K562 (cell line): ENCODE measurements at regions not wholly inside any gene's neighbourhood (a gene's known extent, or its start where the extent isn't known, plus 50 kb on each side); places are given as distances from the start of the nearest gene placed in this dataset.

Experiments
- ATAC-seq: fragments of 200-7000 bp; cut with Tn5 transposase; 3 replicates; pipeline ENCODE4 v1.9.1; 2020; ENCODE audit warnings: moderate library complexity
- BruUV-seq: library from RNA; stranded (reverse); fragments of 400-500 nt; replicated peaks from 2 replicates; lab custom pipeline; 2021; lab: Mats Ljungman, UMichigan
- CTCF ChIA-PET: fragments of 300-600 bp; formaldehyde crosslinking; extraction: SDS; loops from one replicate; lab custom pipeline; 2021; ENCODE audit warnings: low intra/inter-chr PET ratio; lab: Yijun Ruan, JAX
- POLR2A ChIA-PET: fragments of 300-600, 350-650 bp; sonication (Branson Sonifier 250); formaldehyde crosslinking; extraction: SDS; loops from one replicate; lab custom pipeline; 2021; ENCODE audit warnings: antibody characterized with exemption, inconsistent platforms; lab: Yijun Ruan, JAX
- DNase-seq, 4 experiments: peaks; one replicate each; pipeline versions ENCODE4 v3.0.0 to v3.0.0-alpha.2; 2011 to 2018; ENCODE audit warnings: low spot score in 3 of 4, mixed read lengths in 3 of 4; ENCODE audit errors: extremely low read depth in 1 of 4
- FAIRE-seq: peaks from 2 replicates; lab custom pipeline; 2011; peaks lifted over from hg19 to GRCh38; lab: Jason Lieb, UNC
- H2AFZ ChIP-seq: 2 replicates; pipeline ENCODE4 v1.6.0; 2011; ENCODE audit warnings: low read depth, low read length, control low read depth, inconsistent platforms
- H3K27ac ChIP-seq: fragments of 200-600 bp; 3 replicates; pipeline ENCODE4 v1.8.0; 2011; ENCODE audit warnings: low read depth, mild to moderate bottlenecking, control low read depth, inconsistent platforms, low read length, moderate library complexity, mixed read lengths; ENCODE audit errors: extremely low read depth
- H3K27me3 ChIP-seq, 2 experiments: fragments of 300-600 bp in 1 of 2; 2 replicates in 1 of 2; 3 replicates in 1 of 2; pipeline versions ENCODE4 v1.6.0 to v1.8.0; 2011; ENCODE audit warnings: inconsistent platforms in 2 of 2, low read length in 2 of 2, mild to moderate bottlenecking in 1 of 2, mixed read lengths in 1 of 2, moderate library complexity in 1 of 2; ENCODE audit not compliant: control insufficient read depth in 2 of 2, insufficient read depth in 2 of 2
- H3K36me3 ChIP-seq: fragments of 300-600 bp; 3 replicates; pipeline ENCODE4 v1.8.0; 2011; ENCODE audit warnings: mild to moderate bottlenecking, low read length, inconsistent platforms; ENCODE audit not compliant: control insufficient read depth, insufficient read depth
- H3K4me1 ChIP-seq, 2 experiments: fragments of 200-600 bp in 1 of 2; replicated peaks in 1 of 2; 2 replicates in 1 of 2; 3 replicates in 1 of 2; pipeline versions ENCODE4 v1.5.1 to v1.8.0; 2011; ENCODE audit warnings: inconsistent platforms in 2 of 2, low read length in 2 of 2, mild to moderate bottlenecking in 1 of 2, mixed read lengths in 1 of 2, moderate library complexity in 1 of 2; ENCODE audit not compliant: control insufficient read depth in 2 of 2, insufficient read depth in 2 of 2
- H3K4me2 ChIP-seq: 2 replicates; pipeline ENCODE4 v1.6.1; 2011; ENCODE audit warnings: low read length, control low read depth, inconsistent platforms, mixed read lengths; ENCODE audit not compliant: insufficient read depth
- H3K4me3 ChIP-seq: fragments of 200-600 bp; sonication (generic), shearing (Covaris generic); 2 replicates; pipeline ENCODE4 v1.5.1; 2016; ENCODE audit warnings: control low read depth, inconsistent platforms
- H3K79me2 ChIP-seq: fragments of 200-600 bp; 3 replicates; pipeline ENCODE4 v1.8.0; 2011; ENCODE audit warnings: low read length, inconsistent platforms; ENCODE audit not compliant: control insufficient read depth, insufficient read depth
- H3K9ac ChIP-seq, 2 experiments: 2 replicates each; pipeline versions ENCODE4 v1.6.0 to v1.6.1; 2011; ENCODE audit warnings: low read depth in 2 of 2, low read length in 2 of 2, control low read depth in 1 of 2, inconsistent platforms in 1 of 2, mild to moderate bottlenecking in 1 of 2, mixed read lengths in 1 of 2; ENCODE audit not compliant: insufficient read depth in 1 of 2
- H3K9me1 ChIP-seq: one replicate; pipeline ENCODE4 v1.6.0; 2011; ENCODE audit warnings: inconsistent platforms, mild to moderate bottlenecking, low read length, moderate library complexity; ENCODE audit not compliant: control insufficient read depth, insufficient read depth
- H3K9me3 ChIP-seq: replicated peaks from 2 replicates; pipeline ENCODE4 v1.5.1; 2011; ENCODE audit warnings: low read depth, low read length, inconsistent platforms; ENCODE audit not compliant: control insufficient read depth, insufficient read depth
- H4K20me1 ChIP-seq: replicated peaks from 2 replicates; pipeline ENCODE4 v1.6.1; 2011; ENCODE audit warnings: low read length, inconsistent platforms, mixed read lengths; ENCODE audit not compliant: control insufficient read depth, insufficient read depth
- C11orf30 ChIP-seq: fragments of 450-650 bp; IDR thresholded peaks from 2 replicates; pipeline ENCODE4 v1.6.1; 2016; ENCODE audit warnings: low read depth, mild to moderate bottlenecking
- IRF2 ChIP-seq: sonication (generic); formaldehyde crosslinking; IDR thresholded peaks from 2 replicates; pipeline ENCODE4 v1.8.1; 2022; ENCODE audit warnings: mild to moderate bottlenecking, missing genetic modification reagents
- KLF1 ChIP-seq: fragments of 450-650 bp; IDR thresholded peaks from 2 replicates; pipeline ENCODE4 v1.6.1; 2016; ENCODE audit warnings: missing genetic modification characterization, missing compliant biosample characterization
- KLF13 ChIP-seq: fragments of 450-650 bp; IDR thresholded peaks from 2 replicates; pipeline ENCODE4 v1.6.1; 2016; ENCODE audit warnings: missing genetic modification characterization, low read depth, mild to moderate bottlenecking, missing compliant biosample characterization, moderate library complexity, borderline replicate concordance
- MCM5 ChIP-seq: fragments of 450-650 bp; IDR thresholded peaks from 2 replicates; pipeline ENCODE4 v1.6.1; 2016; ENCODE audit warnings: low read depth
- NCOA1 ChIP-seq: fragments of 450-650 bp; IDR thresholded peaks from 2 replicates; pipeline ENCODE4 v1.6.1; 2016; ENCODE audit warnings: low read depth
- RHOXF2B ChIP-seq: fragments of 250-450 bp; sonication (Bioruptor Pico); conservative IDR thresholded peaks from 2 replicates; pipeline ENCODE4 v1.5.1; 2021
- SAP30 ChIP-seq: fragments of 200-600 bp; sonication (generic); IDR thresholded peaks from 2 replicates; pipeline ENCODE4 v1.6.1; 2012; ENCODE audit warnings: borderline replicate concordance, low read depth, mild to moderate bottlenecking, moderate library complexity, low read length, control low read depth, inconsistent platforms; ENCODE audit not compliant: insufficient read depth, poor library complexity, severe bottlenecking
- SOX6 ChIP-seq: fragments of 450-650 bp; IDR thresholded peaks from 2 replicates; pipeline ENCODE4 v1.6.1; 2014; ENCODE audit warnings: mild to moderate bottlenecking
- SRSF9 ChIP-seq: fragments of 200-400 bp; formaldehyde crosslinking; IDR thresholded peaks from 2 replicates; pipeline ENCODE4 v1.6.1; 2017; ENCODE audit warnings: low read depth, low read length, borderline replicate concordance
- TEAD1 ChIP-seq, 2 experiments: fragments of 450-650 bp in 1 of 2; sonication (generic) in 1 of 2; formaldehyde crosslinking; IDR thresholded peaks; 2 replicates each; pipeline versions ENCODE4 v1.4.0 to v1.8.0; 2020 to 2022; ENCODE audit warnings: mild to moderate bottlenecking in 2 of 2, missing genetic modification reagents in 1 of 2
- TEAD4 ChIP-seq, 2 experiments: sonication (generic) in 1 of 2; formaldehyde crosslinking in 1 of 2; IDR thresholded peaks; 2 replicates each; pipeline versions ENCODE4 v1.6.1 to v1.8.0; 2012 to 2022; ENCODE audit warnings: borderline replicate concordance in 1 of 2, inconsistent platforms in 1 of 2, low read length in 1 of 2, mild to moderate bottlenecking in 1 of 2, missing genetic modification reagents in 1 of 2
- ZNF133 ChIP-seq: fragments of 250-450 bp; sonication (Bioruptor Pico); IDR thresholded peaks from 2 replicates; pipeline ENCODE4 v1.4.0; 2020; ENCODE audit warnings: mild to moderate bottlenecking
- ZNF174 ChIP-seq: fragments of 250-450 bp; sonication (Bioruptor Pico); IDR thresholded peaks from 2 replicates; pipeline ENCODE4 v1.4.0; 2020; ENCODE audit warnings: mild to moderate bottlenecking
- WGBS: fragments of 100-300 bp; shearing (Covaris generic); methylation state at CpG from one replicate; pipeline ENCODE4 v1.1.6; 2016; ENCODE audit warnings: low coverage, mixed read lengths; ENCODE audit not compliant: insufficient coverage; ENCODE audit errors: missing lambda C conversion rate; 5-methylcytosine and 5-hydroxymethylcytosine counted together
- in situ Hi-C: fragments of 300-500 bp; cut with MboI; formaldehyde crosslinking; loops from 4 replicates; pipeline ENCODE4 v1.15.0; 2018; ENCODE audit warnings: inconsistent platforms, mixed read lengths
- intact Hi-C: fragments of 100-400 bp; cut with micrococcal nuclease; formaldehyde crosslinking; loops from 2 replicates; pipeline ENCODE4 v1.14.2; 2022
- TF ChIP-seq, protein P1 (sequence below): fragments of 250-450 bp; sonication (Bioruptor Pico); IDR thresholded peaks from 2 replicates; pipeline ENCODE4 v1.8.0; 2021; ENCODE audit warnings: moderate library complexity, mild to moderate bottlenecking, inconsistent platforms
- TF ChIP-seq, protein P2 (sequence below): fragments of 450-650 bp; formaldehyde crosslinking; IDR thresholded peaks from 2 replicates; pipeline ENCODE4 v1.4.0; 2020; ENCODE audit warnings: mild to moderate bottlenecking, moderate library complexity

DNA sequence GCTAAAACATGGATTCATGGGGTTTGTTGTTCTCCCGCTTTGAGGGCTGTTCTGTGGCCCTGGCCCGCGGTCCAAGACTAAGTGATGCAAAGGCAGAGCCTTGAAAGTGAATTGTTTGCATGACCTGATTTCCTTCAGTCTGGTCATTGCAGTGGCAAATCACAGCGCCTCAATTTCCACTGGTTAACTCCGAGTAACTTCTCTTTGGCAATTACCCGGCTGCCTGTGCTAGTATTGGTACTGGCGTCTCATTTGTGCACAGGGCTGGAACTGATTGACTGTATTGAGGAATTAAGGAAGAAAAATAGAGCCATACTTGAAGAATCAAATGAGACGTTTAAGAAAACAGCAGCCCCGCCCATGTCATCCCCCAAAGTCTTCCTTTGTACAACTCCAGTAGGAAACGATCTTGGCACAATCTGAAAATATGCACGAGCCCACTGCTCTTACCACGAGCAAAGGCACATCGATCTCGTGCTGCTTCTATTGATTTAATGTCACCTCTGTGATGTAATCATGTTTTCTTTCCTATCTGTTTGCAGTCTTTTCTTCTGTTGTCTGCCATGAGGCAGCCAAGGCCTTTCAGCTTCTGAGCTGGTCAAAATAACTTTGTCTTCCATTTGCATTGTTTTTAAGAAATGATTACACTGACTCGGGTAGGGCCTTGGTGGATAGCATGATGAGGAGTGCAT lies 60.6 kb upstream of the SHH start:
- H3K4me2 ChIP-seq: no peak overlapping the region
- no peak overlapping the region for H3K27ac ChIP-seq
- WGBS: under 1% methylated on average over 15 of the region's 15 CpGs
- intact Hi-C loops (no loop called here), in situ Hi-C loops (no loop called here)
- peaks cover 25 to 35% of the 10 kb centered on the region in 2 experiments; a peak in 4 of 5 replicates for H3K27me3 ChIP-seq
- no peak for DNase-seq
- no peak overlapping the region for H2AFZ ChIP-seq
- H3K9ac ChIP-seq: no peak overlapping the region
- ChIA-PET POLR2A (no interaction called here), CTCF (no interaction called here)
- TF ChIP-seq TEAD1 (CRISPR knock-in tag; IDR thresholded peaks at IDR 0.05) (no peak), IRF2 (CRISPR knock-in tag) (no peak), KLF13 (tag) (no peak), SAP30 (no peak), ZNF174 (CRISPR knock-in tag) (no peak), RHOXF2B (CRISPR knock-in tag) (no peak), TEAD4 (IDR thresholded peaks at IDR 0.05; ENCODE audit: low read length) (no peak), TEAD4 (CRISPR knock-in tag; IDR thresholded peaks at IDR 0.05; ENCODE audit: borderline replicate concordance) (no peak), NCOA1 (no peak), KLF1 (tag) (no peak), ZNF133 (CRISPR knock-in tag) (no peak), MCM5 (no peak), SOX6 (no peak), SRSF9 (no peak), C11orf30 (no peak)
- TF ChIP-seq, protein P1, sequence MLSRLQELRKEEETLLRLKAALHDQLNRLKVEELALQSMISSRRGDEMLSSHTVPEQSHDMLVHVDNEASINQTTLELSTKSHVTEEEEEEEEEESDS (CRISPR knock-in tag): no peak
- TF ChIP-seq, protein P2, sequence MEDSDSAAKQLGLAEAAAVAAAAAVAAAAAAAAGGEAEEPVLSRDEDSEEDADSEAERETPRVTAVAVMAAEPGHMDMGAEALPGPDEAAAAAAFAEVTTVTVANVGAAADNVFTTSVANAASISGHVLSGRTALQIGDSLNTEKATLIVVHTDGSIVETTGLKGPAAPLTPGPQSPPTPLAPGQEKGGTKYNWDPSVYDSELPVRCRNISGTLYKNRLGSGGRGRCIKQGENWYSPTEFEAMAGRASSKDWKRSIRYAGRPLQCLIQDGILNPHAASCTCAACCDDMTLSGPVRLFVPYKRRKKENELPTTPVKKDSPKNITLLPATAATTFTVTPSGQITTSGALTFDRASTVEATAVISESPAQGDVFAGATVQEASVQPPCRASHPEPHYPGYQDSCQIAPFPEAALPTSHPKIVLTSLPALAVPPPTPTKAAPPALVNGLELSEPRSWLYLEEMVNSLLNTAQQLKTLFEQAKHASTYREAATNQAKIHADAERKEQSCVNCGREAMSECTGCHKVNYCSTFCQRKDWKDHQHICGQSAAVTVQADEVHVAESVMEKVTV (CRISPR knock-in tag): no peak
- H3K9me1 ChIP-seq: no peaks in the 10 kb centered on the region
- H3K4me3 ChIP-seq: no peak overlapping the region
- no peaks in the 10 kb centered on the region for H4K20me1 ChIP-seq
- FAIRE-seq: no peak
- BruUV-seq: no TSS peak
- no peaks in the 10 kb centered on the region for H3K36me3 ChIP-seq
- no peaks in the 10 kb centered on the region for H3K79me2 ChIP-seq
- no peaks in the 10 kb centered on the region for H3K9me3 ChIP-seq
- H3K4me1 ChIP-seq: no peaks in the 10 kb centered on the region
- no peak for ATAC-seq
